Right renal cortex interstitium (tissue), 3 donors: ENCODE measurements at regions not wholly inside any gene's neighbourhood (a gene's known extent, or its start where the extent isn't known, plus 50 kb on each side); places are given as distances from the start of the nearest gene placed in this dataset.
"Not testable (repeated sequence)": the region's sequence is repeated elsewhere in the genome, so short reads cannot be mapped to it uniquely, and the experiment has no call there.

Source experiments
- DNase-seq, 3 donors: peaks; one replicate each; pipeline ENCODE4 v3.0.0-alpha.2; 2013; ENCODE audit warnings: low read depth in 3 of 3, low spot score in 2 of 3

DNA sequence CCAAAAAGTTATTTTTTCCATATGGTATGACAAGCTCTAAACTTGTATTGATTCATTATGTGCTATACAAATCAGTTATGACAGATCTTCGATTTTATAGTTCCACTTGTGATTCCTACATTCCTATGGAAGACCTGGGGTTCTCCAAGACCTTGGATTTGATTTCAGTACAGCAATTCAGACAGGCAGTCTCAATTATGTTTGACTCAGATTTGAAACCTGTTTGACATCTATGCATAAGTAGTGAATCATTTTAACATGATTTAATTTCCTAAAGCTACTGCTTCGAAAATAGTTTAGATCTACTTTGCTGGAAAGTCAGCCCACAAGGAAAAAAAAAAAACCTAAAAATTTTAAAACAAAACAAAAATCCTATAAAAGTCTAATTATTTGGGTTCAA is 820.4 kb downstream of the LUZP2 start:
- no peak for DNase-seq

DNA sequence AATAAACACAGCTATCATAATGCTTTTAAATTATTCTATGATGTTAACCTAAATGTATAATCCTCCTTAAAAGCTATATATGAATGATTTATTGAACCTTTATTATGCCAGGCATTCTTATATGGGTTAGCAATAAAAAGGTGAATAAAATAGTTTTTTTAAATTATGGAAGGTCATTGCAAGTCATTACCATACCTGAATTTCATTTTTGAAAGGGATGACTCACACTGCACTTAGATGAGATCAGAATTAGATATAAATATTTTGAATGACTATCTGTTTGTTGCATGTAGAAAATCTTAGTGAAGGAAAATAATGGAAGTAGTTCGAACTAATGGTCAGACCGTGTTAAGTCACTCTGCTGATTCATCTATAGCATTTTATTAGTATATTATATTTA is 822.3 kb downstream of the LUZP2 start:
- DNase-seq = no peak

DNA sequence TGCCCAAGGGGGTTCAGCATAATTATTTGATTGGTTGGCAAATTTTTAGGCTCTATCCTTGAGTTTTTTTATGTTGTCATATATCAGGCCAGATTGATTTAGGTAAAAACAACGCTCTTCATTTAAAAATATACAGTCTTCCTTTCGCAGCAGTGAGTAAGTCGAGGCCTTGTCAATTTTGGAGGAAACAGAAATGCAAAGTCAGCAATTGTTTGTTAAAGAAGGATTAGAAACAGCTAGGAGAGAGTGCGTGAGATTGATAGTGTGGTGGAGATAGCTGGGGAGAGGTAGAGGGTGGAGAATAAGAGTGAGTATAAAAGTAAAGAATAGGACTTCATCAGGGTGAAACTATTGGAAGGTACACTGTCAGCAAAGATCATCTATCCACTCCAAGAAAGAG is 830.8 kb downstream of the LUZP2 start:
- DNase-seq = no peak

DNA sequence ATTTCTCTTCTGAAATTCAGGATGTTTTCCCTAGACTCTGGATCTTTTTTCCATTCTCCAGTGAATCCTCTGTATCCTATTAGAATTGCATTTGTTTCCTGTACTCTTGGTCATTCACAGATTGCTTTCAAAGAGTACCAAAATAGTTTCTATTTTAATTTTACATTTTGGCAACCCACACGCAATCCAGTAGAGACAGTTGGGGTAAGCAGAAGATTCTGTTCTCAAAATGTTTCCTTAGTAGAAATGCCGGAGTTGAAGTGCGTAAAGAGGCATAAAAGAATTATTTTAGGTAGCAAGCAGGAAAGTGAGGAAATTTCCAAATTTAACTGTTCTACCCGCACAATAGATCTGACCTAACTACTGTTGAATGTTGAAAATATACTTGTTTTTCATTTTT is 842.4 kb downstream of the LUZP2 start:
- DNase-seq = no peak

DNA sequence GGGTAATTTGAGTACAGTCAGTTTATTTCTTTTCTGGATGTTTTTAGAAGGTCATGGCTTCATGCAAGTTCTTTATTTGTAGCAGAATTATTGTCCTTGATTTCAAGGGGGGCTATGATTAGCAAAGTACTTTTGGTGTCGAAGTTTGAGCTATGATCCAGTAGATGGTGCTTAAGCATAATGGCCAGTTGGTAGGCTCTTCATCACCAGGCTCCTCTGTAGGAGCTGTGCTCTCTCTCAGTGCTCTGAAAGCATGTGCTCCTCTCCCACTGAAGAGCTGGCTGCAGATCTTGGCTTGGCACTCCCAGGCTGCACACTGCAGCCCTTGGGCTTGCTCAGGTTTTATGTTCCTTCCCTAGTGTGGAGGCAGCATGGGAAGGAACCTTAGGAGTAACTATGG is 852.7 kb downstream of the LUZP2 start:
- DNase-seq = no peak

DNA sequence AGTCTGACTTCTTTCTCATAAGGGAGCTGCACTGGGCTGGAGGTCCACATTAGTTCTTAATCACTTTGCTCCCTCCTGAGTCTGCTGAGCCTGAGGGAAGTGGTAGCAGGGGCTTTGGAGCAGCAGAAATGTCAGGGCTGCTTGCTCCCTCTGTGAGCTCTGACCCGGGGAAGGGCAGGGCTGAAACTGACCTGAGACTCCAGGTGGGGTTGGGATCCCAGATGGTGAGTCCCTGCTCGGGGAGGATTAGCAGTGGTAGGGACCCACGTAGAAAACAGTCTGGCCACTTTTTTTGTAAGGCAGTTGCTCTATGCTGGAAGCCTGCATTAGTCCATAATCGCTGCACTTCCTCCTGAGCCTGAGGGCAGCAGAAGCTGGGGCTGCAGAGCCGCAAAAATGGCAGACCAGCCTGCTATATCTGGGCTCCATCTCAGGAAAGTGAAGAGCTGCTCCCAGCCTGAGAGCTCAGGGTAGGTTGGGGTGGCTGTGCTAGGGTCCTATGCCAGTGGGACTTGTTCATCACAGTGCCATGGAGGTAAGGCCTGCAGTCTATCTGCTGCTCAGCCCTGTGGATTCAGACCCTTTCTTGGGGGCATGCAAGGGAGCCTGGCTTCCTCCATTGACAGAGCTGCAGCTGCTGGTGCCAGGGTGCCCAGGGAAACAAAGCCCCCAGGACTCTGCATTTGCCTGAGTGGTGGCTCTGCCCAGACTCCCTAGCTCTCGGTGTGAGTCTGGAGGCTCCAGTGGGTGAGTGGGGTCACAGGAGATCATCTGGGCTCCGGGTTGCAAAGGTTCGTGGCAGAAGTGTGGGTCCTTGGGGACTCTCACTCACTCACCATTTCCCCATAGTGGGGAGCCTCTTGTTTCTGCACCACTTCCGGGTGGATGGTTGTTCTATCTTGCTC is 854.3 kb downstream of the LUZP2 start:
- DNase-seq = no peak

DNA sequence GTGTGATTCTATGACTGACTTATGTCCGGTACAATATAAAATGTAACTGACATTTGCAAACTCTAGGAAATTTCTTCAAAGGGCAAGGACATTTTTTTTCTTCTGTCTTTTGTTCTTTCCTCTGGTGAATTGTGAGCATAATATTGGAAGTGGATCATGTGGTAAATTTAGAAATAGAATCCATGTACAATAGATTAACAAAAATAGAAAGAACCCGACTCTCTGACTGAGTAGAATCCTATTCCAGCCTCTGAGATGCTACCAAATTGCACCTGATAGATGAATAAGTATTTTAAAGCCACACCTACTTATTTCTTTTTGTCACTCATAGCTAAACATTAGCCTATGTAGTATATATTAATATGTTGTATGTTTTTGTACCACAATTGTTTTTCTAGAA is 860.3 kb downstream of the LUZP2 start:
- DNase-seq = no peak

DNA sequence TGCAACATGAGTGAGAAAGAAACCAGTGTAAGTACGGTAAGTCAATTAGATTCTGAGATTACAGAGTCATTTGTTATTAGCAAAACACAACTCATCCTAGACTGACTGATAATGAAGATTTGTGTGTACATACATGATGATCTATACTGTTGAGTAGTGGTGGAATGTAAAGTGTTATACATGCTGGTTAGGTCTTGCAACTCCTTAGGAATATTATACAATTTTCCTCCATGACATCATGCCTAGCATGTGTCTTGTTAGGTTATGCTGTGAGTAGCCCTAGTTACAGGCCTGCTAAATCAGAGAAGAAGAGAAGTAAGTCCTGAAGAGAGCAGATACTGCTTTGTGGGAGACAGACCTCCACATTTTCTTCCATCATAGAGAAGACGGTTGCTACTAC is 880.6 kb downstream of the LUZP2 start:
- no peak for DNase-seq

DNA sequence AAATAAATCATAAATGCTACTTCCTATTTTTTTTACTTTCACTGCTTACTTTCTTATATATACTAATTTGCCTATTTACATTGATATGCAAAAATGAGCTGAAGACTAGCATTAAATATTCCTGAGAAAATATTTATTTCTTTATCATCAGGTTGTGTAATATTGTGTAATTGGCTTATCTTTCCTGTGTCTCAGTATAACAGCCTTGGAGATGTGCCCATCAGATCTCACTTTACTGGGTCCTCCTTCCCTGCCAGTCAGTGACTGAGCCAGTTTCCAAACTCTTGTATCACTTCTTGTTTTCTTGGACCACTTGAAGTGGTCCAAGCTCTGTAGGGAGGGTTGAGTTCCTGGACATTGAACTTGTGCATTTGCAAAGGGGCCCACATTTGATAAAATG is 900.0 kb downstream of the LUZP2 start:
- no peak for DNase-seq

DNA sequence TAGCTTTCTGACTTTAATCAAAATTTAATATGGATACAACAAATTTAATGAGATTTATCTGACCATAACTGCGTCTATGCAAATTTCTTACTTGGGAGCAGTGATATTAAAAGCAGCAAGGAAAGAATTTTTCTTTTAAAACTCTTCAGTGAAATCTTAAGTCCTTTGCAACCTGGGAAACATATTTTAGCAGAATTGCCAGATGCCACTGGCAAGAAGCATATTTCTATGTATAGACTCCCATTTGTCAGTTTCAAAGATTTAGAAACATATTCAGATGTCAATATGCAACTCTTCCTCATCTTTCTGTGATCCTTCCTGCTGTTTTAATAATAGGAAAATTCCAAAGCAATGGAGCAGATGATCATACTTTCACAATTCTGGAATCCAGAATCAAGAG is 911.3 kb downstream of the LUZP2 start:
- no peak for DNase-seq

DNA sequence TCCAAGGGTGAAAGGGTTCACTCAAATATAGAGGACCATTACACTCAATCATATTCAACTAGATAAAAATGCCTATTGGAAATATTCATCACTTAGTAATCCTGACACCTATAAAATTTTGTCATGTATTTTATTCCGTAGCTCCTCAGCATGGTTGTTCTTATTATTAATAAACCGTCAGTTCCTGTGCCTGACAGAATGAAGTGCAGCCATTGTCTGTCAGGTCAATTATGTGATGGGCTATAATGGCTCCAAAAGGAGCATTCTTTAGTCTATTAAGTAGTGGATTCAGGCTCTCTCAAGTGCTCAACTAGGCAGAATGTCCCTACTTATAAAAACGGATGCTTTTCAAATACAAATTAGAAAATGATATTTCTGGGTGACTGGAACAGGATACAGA is 916.1 kb upstream of the ANO3 start:
- no peak for DNase-seq

DNA sequence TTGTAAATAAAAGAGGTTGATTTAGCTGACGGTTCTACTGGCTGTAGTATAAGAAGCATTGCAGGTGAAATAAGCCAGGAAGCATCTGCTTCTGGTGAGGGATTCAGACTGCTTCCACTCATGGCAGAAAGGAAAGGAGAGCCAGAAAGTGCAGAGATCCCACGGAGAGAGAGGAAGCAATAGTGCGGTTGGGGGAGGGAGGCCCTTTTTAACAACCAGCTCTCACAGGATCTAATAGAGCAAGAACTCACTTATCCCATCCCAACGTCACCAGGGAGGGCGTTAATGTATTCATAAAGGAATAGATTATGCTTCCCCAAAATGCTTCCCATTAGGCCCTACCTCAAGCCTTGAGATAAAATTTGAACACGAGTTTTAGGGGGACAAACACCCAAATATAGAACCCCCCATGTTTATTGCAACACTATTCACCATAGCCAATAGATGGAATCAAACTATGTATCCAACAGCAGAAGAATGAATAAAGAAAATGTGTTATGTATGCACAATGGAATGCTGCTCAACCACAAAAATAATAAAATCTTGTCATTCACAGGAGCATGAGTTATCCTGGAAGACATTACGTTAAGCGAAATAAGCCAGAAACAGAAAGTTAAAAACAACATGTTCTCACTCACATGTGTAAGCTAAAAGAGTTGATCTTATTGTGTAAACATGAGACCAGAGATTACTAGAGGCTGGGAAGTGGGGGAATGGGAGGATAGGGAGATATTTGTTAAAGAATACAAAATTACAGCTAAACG is 908.3 kb upstream of the ANO3 start:
- DNase-seq = no peak

DNA sequence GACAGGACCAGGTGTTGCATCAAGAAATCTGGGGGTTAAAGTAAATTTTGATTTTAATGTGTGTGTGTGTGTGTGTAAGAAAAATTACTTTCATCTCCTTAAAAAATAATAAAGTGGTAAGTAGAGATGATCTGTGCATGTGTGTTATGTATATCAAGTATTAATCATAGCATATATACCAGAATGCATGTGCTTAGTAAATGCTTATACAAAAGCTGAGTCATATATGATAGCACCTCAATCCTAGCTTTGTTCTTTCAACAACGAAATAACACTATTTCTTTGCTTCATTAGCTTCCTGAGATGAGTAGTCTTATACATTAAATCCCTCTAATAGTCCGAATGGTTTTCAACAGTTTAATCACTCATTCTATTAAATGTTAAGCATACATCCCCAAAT is 899.6 kb upstream of the ANO3 start:
- DNase-seq = no peak

DNA sequence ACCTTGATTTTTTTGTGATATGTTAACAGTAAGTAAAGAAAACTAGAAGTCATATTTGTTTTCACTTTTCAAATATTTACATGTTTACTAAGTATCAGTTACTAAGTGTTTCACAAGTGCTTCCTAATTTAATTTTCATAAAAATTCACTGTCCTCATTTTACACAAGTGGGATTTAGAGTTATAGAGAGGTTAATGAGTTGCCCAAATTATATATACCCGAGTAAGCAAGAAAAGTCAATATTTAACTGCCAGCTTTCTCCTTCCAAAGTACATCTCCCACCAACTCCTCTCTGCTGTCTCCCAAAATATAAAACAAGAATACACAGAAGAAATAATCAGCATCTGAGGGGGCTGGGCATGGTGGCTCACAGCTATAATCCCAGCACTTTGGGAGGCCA is 896.7 kb upstream of the ANO3 start:
- no peak for DNase-seq

DNA sequence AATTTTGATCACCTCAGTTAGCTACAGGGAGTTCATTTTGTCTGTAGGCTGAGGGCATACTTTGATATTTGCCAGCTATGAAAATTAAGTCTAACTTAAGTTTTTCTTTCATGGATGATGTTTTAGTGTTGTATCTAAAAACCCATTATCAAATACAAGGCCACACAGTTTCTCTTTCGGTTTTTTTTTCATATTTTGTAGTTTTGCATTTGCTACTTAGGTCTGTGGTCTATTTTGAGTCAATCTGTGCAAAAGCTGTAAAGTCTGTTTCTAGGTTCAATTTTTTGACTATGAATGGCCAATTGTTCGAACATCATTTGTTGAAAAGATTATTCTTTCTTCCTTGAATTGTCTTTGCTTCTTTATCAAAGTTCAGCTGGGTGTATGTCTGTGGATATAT is 895.6 kb upstream of the ANO3 start:
- DNase-seq = no peak

DNA sequence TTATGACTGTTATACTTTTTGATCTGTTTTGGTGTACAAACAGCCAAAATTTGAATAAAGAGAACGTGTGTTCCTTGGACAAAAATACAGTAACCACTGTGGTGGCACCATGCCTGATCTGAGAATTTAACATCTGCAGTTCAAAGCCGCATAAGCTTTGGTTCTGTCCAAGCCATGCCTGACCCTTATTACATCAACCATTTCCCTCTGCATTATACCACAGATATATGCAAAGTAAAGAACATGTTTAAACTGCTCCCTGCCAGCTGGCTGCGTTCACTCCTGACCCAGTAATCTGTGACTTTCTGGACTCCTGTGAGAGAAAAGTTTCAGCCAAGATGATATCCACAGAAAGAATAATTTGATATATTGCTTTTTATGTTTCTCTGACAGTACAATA is 890.5 kb upstream of the ANO3 start:
- peak in 1 of 3 donors; percentile 1 for DNase-seq

DNA sequence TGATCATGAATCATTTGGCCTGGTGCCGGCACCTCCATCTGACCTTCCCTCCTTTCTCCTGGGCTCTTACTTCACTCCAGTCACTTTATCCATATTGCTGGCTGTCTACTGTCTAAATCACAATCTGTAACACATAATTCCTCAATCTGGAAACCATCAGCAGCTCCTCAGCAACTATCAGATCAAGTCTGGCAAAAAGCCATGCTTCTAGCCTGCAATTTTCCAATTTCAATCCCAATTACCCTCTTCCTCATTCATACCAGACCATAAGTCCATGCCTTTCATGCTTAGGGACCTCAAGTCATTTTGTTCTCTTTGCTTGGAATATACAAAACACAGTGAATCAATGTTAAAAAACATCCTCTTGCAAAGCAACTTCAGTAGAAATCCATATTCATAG is 882.8 kb upstream of the ANO3 start:
- no peak for DNase-seq

DNA sequence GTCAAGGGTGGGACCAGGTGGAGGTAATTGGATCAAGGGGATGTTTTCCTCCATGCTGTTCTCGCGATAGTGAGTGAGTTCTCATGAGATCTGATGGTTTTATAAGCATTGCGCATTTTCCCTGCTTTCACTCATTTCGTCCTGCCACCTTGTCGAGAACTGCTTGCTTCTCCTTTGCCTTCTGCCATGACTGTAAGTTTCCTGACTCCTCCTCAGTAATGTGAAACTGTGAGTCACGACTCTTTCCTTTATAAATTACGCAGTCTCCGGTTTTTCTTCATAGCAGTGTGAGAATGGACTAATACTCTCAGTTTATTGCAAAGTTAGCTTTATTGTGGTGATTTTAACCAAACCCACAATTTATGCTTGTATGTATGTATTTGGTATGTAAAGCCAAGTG is 878.5 kb upstream of the ANO3 start:
- DNase-seq = no peak

DNA sequence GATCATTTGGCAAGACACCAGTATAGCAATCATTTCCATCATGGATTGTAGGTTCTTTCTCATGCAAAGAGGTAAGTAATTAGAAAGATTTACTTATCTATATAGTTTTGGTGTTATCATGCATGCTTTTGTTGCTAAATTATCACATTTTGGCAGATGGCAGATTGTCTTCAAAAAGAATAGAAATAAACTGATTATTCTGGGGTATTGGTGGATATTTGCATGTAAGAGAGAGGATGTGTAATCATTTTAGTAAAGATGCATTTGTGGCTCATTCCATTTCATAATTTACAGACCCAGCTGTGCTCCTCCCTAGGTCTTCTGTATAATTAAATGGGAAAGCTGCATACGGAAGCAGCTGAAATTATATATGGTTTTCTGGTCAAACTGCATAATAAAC is 875.7 kb upstream of the ANO3 start:
- no peak for DNase-seq

DNA sequence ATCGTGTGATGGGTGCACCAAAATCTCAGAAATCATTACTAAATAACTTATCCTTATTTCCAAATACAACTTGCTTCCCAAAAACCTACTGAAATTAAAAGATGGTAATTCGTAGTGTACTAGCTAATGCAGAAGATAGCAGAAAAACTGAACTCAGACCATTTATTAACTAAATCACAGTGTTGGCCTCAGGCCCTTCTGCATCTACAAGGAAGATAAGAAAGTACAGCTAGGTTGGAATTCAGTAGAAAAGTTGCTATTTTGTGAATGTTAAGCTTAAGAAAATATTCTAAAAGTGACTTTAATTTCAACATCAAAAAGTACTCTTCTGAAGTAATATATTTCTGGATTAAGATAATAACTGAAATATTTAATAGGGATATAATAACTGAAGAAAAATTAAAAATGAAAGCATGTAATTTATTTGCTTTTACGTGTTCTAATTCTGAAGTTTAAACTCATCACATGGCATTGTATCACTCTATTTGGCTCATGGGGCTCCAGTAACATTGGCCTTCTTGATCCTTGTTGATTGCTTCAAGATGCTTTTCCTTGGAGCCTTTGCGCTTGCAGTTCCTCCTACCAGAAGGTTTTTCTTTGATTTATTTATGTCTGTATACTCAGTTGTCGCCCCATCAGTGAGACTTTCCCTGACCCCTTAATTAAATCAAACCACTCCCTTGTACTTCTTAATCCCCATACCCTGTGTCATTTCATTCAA is 847.9 kb upstream of the ANO3 start:
- DNase-seq = no peak

DNA sequence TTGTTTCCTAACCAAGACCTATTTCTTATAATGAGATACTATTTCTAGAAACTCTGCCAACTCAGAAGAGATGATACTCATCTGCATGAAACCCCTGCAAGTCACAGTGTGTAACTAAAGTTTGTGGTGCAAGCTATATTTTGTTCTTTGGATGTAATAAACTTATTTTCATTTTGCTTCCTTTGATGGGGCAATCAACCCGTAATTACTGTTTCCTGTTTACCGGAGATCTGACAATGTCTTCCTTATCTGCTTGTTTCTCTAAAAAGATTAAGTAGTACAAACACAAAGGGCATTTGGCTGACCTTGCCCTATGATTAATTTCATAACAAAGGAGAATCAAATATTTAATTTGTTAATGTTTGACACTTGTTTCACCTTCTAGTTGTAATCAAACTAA is 846.6 kb upstream of the ANO3 start:
- no peak for DNase-seq

DNA sequence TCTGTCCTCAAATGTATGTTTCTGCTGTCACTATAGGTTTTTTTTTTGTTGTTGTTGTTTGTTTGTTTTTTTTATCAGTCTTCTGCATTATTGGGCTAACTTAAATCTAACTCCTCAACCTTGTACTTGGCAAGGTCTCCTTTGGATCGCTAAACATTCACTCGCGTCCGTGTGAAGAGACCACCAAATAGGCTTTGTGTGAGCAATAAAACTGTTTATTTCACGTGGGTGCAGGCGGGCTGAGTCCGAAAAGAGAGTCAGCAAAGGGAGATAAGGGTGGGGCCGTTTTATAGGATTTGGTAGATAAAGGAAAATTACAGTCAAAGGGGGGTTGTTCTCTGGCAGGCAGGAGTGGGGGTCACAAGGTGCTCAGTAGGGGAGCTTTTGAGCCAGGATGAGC is 845.6 kb upstream of the ANO3 start:
- not testable (repeated sequence) for DNase-seq
